Natural killer cell treated with Interleukin-12 subunit alpha and Interleukin-12 subunit beta and Interleukin-15 and Interleukin-18, amount 100 ng/mL, for 72 hours (primary cell): ENCODE measurements at regions not wholly inside any gene's neighbourhood (a gene's known extent, or its start where the extent isn't known, plus 50 kb on each side); places are given as distances from the start of the nearest gene placed in this dataset.

Experiments
- ATAC-seq, 2 donors: fragments of 150-1000 bp; cut with Tn5 transposase in 1 of 2; sonication (Bioruptor Pico), chemical (Tn5 transposase) in 1 of 2; 2 replicates each; pipeline ENCODE4 v1.10.0; 2021
- DNase-seq: peaks from one replicate; pipeline ENCODE4 v3.0.0; 2022; ENCODE audit warnings: low spot score
- H3K27ac Mint-ChIP-seq, 2 donors: 1 replicate in 1 of 2; 2 replicates in 1 of 2; pipeline ENCODE4 v1.8.0; 2022; ENCODE audit warnings: mixed read lengths in 2 of 2, mild to moderate bottlenecking in 1 of 2, moderate library complexity in 1 of 2
- H3K27me3 Mint-ChIP-seq, 2 donors: 1 replicate in 1 of 2; 2 replicates in 1 of 2; pipeline ENCODE4 v1.8.0; 2022; ENCODE audit warnings: mixed read lengths in 2 of 2
- H3K36me3 Mint-ChIP-seq: one replicate; pipeline ENCODE4 v1.8.0; 2022; ENCODE audit warnings: mixed read lengths
- H3K4me1 Mint-ChIP-seq, 2 donors: 1 replicate in 1 of 2; 2 replicates in 1 of 2; pipeline ENCODE4 v1.8.0; 2022; ENCODE audit warnings: low read depth in 2 of 2, mixed read lengths in 2 of 2, mild to moderate bottlenecking in 1 of 2
- H3K4me3 Mint-ChIP-seq: one replicate; pipeline ENCODE4 v1.8.0; 2022; ENCODE audit warnings: mixed read lengths
- H3K9me3 Mint-ChIP-seq: 2 replicates; pipeline ENCODE4 v1.8.0; 2022; ENCODE audit warnings: mixed read lengths

GRCh38 chr18:40751186-40751585, 1203.8 kb upstream of the PIK3C3 start:
- Mint-ChIP-seq H3K9me3 (peaks cover 18% of the 10 kb centered on the region), H3K4me1 (no peaks in the 10 kb centered on the region), H3K36me3 (peaks cover 5% of the 10 kb centered on the region), H3K4me3 (no peak overlapping the region), H3K27me3 (no peaks in the 10 kb centered on the region), H3K27ac (no peak overlapping the region)
- no peak for ATAC-seq
- DNase-seq = no peak

DNA sequence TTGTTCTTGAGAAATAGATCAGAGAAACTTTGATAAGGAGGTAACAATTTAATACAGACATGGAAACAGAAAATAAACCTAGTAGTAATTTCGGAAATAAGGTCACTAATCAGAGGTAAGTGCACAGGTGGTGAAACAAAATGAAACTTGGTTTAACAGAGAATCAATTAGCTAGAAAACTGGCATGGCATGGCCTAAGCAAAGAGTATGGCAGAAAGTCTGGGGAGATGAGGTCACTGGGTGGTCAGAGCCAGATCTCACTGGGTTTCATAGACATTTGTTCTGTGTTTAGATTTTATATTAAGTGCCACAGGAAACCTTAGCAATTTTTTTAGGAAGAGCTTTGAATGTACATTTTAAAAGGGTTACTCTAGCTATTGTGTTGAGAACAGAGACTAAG, 1216.0 kb upstream of the PIK3C3 start:
- H3K9me3 Mint-ChIP-seq = peaks cover 18% of the 10 kb centered on the region
- no peaks in the 10 kb centered on the region for H3K4me1 Mint-ChIP-seq
- H3K27ac Mint-ChIP-seq = no peak overlapping the region
- no peaks in the 10 kb centered on the region for H3K27me3 Mint-ChIP-seq
- ATAC-seq = no peak
- no peak for DNase-seq
- no peak overlapping the region for H3K4me3 Mint-ChIP-seq
- H3K36me3 Mint-ChIP-seq = no peaks in the 10 kb centered on the region

DNA sequence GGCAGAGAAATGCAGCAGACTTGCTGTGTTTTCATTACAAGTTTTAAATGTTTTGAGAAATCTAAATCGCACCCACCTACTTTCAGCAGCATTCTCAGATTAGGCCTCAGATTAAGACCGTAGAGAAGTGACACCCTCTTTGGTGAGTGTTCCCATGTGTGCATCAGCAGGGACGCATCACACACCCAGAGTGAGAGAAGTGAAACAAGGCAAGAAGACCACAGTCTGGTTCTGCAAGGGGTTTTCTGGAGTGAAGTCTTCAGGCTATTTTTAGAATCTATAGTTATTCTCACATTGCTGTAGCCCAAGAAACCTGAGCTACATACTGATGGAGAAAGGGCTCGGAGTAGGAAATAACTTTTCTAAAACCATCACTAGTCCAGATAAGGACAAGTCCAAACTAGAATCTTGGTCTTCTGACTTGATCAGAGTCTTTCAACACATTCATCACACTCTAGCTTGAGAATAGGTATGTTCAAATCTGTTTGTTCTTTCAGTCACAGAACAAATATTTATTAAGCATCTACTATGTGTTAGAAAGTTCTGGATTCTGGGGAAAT, 1216.6 kb upstream of the PIK3C3 start:
- DNase-seq = no peak
- Mint-ChIP-seq H3K9me3 (peaks cover 18% of the 10 kb centered on the region), H3K4me3 (no peak overlapping the region), H3K4me1 (no peaks in the 10 kb centered on the region), H3K27ac (no peak overlapping the region), H3K36me3 (no peaks in the 10 kb centered on the region), H3K27me3 (no peaks in the 10 kb centered on the region)
- ATAC-seq = no peak

DNA sequence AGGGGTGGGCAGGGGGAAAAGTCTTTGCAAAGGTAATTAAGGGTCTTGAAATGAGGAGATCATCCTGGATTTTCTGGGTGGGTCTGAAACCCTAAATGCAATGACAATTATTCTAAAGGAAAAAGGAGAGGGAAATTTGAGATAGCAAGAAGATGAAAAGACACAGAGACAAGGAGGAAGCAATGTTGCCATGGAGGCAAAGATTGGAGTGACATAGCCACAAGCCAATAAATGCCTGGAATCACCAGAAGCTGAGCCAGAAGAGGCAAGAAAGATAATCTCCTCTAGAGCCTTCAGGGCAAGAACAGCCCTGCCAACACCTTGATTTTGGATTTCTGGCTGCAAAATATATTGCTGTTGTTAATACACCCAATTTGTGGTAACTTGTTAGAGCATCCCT, 1246.3 kb upstream of the PIK3C3 start:
- no peak for ATAC-seq
- no peak overlapping the region for H3K27ac Mint-ChIP-seq
- peaks cover 18% of the 10 kb centered on the region for H3K9me3 Mint-ChIP-seq
- H3K4me1 Mint-ChIP-seq = no peaks in the 10 kb centered on the region
- H3K36me3 Mint-ChIP-seq = no peaks in the 10 kb centered on the region
- H3K4me3 Mint-ChIP-seq = no peak overlapping the region
- no peaks in the 10 kb centered on the region for H3K27me3 Mint-ChIP-seq
- DNase-seq = no peak

GRCh38 chr18:40707797-40708196, 1247.2 kb upstream of the PIK3C3 start:
- Mint-ChIP-seq H3K27me3 (no peaks in the 10 kb centered on the region), H3K36me3 (no peaks in the 10 kb centered on the region), H3K27ac (no peak overlapping the region), H3K9me3 (peaks cover 18% of the 10 kb centered on the region), H3K4me1 (no peaks in the 10 kb centered on the region), H3K4me3 (no peak overlapping the region)
- DNase-seq (no peak), ATAC-seq (no peak)

DNA sequence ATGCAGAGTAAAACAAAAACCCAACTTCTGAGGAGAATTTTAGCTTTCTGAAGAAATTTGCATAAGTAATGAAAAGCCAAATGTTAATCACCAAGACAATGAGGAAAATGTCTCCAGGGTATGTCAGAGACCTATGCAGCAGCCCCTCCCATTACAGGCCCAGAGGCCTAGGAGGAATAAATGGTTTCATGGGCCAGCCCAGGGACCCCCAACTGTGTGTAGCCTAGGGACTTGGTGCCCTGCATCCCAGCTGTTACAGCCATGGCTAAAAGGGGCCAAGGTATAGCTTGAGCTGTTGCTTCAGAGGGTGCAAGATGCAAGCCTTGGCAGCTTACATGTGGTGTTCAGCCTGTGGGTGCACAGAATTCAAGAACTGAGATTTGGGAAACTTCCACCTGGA, 1256.9 kb upstream of the PIK3C3 start:
- Mint-ChIP-seq H3K9me3 (peaks cover 22% of the 10 kb centered on the region), H3K27ac (no peak overlapping the region), H3K36me3 (no peaks in the 10 kb centered on the region), H3K4me1 (no peaks in the 10 kb centered on the region), H3K4me3 (no peak overlapping the region), H3K27me3 (no peaks in the 10 kb centered on the region)
- ATAC-seq (no peak), DNase-seq (no peak)

- H3K27me3 Mint-ChIP-seq = no peaks in the 10 kb centered on the region
- no peaks in the 10 kb centered on the region for H3K4me1 Mint-ChIP-seq
- no peak overlapping the region for H3K4me3 Mint-ChIP-seq
- ATAC-seq (no peak), DNase-seq (no peak)
- no peak overlapping the region for H3K27ac Mint-ChIP-seq
- H3K36me3 Mint-ChIP-seq = no peaks in the 10 kb centered on the region
- peaks cover 22% of the 10 kb centered on the region for H3K9me3 Mint-ChIP-seq
Measured at GRCh38 chr18:40695526-40695925, 1259.5 kb upstream of the PIK3C3 start.

GRCh38 chr18:40692871-40693270, 1262.2 kb upstream of the PIK3C3 start:
- H3K4me1 Mint-ChIP-seq = no peaks in the 10 kb centered on the region
- H3K9me3 Mint-ChIP-seq = peaks cover 20% of the 10 kb centered on the region
- DNase-seq (no peak), ATAC-seq (no peak)
- H3K36me3 Mint-ChIP-seq = no peaks in the 10 kb centered on the region
- no peak overlapping the region for H3K27ac Mint-ChIP-seq
- no peaks in the 10 kb centered on the region for H3K27me3 Mint-ChIP-seq
- no peak overlapping the region for H3K4me3 Mint-ChIP-seq

DNA sequence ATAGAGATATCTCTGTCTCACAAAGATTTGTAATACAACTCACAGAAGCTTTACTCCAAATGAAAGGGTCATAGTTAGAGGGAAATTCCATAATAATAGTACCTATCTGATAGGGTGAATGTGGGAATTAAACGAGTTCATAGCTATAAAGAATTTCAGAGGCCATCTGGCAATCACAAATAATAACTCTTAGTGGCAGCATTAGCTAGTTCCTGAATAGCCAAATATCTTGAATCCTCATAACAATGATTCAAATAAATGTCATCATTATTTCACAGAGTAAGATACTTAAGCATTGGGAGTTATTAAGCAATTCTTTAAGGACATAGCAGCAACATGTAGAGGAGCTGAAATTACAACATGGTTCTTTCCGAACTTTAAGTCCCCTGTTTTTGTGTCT, 1265.0 kb upstream of the PIK3C3 start:
- no peaks in the 10 kb centered on the region for H3K4me1 Mint-ChIP-seq
- ATAC-seq (no peak), DNase-seq (no peak)
- H3K36me3 Mint-ChIP-seq = no peaks in the 10 kb centered on the region
- H3K27ac Mint-ChIP-seq = no peak overlapping the region
- no peaks in the 10 kb centered on the region for H3K27me3 Mint-ChIP-seq
- no peak overlapping the region for H3K4me3 Mint-ChIP-seq
- peaks cover 12% of the 10 kb centered on the region for H3K9me3 Mint-ChIP-seq

- Mint-ChIP-seq H3K27me3 (no peaks in the 10 kb centered on the region), H3K27ac (no peak overlapping the region), H3K4me3 (no peak overlapping the region), H3K36me3 (no peaks in the 10 kb centered on the region), H3K4me1 (no peaks in the 10 kb centered on the region), H3K9me3 (peaks cover 12% of the 10 kb centered on the region)
- no peak for ATAC-seq
- no peak for DNase-seq
Measured at GRCh38 chr18:40687399-40687798, 1267.6 kb upstream of the PIK3C3 start.

DNA sequence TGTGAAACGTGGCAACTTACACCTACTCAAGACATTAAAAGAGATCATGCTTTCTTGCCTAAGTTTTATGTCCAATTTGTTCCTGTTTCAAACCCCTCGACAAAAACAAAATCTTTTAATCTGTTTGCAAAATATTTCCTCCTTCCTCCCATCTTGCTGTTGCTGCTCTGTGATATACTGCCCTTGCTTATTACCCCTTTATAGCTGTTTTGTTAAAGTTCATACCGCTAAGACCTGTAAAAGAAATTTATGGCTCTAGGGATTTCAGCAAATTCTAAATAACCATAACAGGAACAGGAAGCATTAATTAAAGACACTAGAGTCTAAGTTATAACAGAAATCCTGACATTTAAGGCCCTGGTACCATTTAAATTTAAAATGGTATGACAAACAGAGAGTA, 1268.2 kb upstream of the PIK3C3 start:
- H3K4me1 Mint-ChIP-seq = no peaks in the 10 kb centered on the region
- ATAC-seq = no peak
- H3K27me3 Mint-ChIP-seq = no peaks in the 10 kb centered on the region
- DNase-seq = no peak
- H3K27ac Mint-ChIP-seq = no peak overlapping the region
- H3K9me3 Mint-ChIP-seq = peaks cover 12% of the 10 kb centered on the region
- H3K36me3 Mint-ChIP-seq = peaks cover 3% of the 10 kb centered on the region
- no peak overlapping the region for H3K4me3 Mint-ChIP-seq

DNA sequence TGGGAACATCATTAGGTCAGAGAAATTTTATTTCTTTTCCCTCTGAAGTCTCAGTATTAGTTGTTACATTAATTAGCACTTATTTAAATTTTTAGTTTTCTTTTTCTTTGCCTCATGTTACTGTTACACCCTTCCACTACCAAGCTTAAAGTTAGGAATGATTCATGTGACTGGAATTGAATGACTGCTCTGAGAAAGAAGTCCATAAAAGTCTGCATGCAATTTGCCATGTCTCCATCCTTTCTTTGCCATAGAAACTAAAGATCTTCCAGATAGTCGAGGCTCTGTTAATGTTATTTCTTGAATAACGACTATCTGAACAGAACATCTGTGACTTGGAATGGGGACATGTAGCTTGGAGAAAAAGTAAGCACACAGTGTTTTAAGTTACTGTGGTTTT, 1269.8 kb upstream of the PIK3C3 start:
- peaks cover 12% of the 10 kb centered on the region for H3K9me3 Mint-ChIP-seq
- no peak for DNase-seq
- no peak overlapping the region for H3K27ac Mint-ChIP-seq
- no peaks in the 10 kb centered on the region for H3K4me1 Mint-ChIP-seq
- H3K27me3 Mint-ChIP-seq = no peaks in the 10 kb centered on the region
- no peak overlapping the region for H3K4me3 Mint-ChIP-seq
- no peak for ATAC-seq
- H3K36me3 Mint-ChIP-seq = peaks cover 4% of the 10 kb centered on the region

GRCh38 chr18:40678318-40678717, 1276.7 kb upstream of the PIK3C3 start:
- H3K27me3 Mint-ChIP-seq = no peaks in the 10 kb centered on the region
- ATAC-seq (no peak), DNase-seq (no peak)
- peaks cover 4% of the 10 kb centered on the region for H3K9me3 Mint-ChIP-seq
- no peak overlapping the region for H3K27ac Mint-ChIP-seq
- H3K4me3 Mint-ChIP-seq = no peak overlapping the region
- peaks cover 4% of the 10 kb centered on the region for H3K36me3 Mint-ChIP-seq
- H3K4me1 Mint-ChIP-seq = no peaks in the 10 kb centered on the region

GRCh38 chr18:40676668-40677067, 1278.4 kb upstream of the PIK3C3 start:
- Mint-ChIP-seq H3K4me3 (no peak overlapping the region), H3K9me3 (peaks cover 4% of the 10 kb centered on the region), H3K27ac (no peak overlapping the region), H3K36me3 (no peaks in the 10 kb centered on the region), H3K27me3 (no peaks in the 10 kb centered on the region), H3K4me1 (no peaks in the 10 kb centered on the region)
- ATAC-seq (no peak), DNase-seq (no peak)

DNA sequence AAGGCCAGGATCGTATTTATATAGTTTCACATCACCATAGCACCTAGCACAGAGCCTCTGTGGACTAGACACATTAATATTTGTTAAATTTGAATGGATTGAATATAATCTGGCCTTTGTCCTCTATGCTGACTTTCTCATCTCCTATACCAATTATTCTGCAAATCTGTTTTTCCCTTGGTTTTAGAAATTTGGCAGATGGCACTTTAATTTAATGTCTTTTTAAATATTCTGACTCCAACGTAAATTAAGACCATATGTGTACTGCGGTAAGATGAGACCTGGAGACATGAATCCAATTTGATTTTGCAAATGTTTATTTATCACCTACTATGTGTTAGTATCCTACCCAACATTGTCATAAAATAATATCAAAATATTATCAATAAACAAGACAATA, 1281.9 kb upstream of the PIK3C3 start:
- no peaks in the 10 kb centered on the region for H3K36me3 Mint-ChIP-seq
- no peaks in the 10 kb centered on the region for H3K27me3 Mint-ChIP-seq
- no peak overlapping the region for H3K27ac Mint-ChIP-seq
- DNase-seq (no peak), ATAC-seq (no peak)
- peaks cover 11% of the 10 kb centered on the region for H3K9me3 Mint-ChIP-seq
- H3K4me1 Mint-ChIP-seq = no peaks in the 10 kb centered on the region
- no peak overlapping the region for H3K4me3 Mint-ChIP-seq
